HG03520 (cell line): ENCODE measurements at regions not wholly inside any gene's neighbourhood (a gene's known extent, or its start where the extent isn't known, plus 50 kb on each side); places are given as distances from the start of the nearest gene placed in this dataset.
"Not testable (repeated sequence)": the region's sequence is repeated elsewhere in the genome, so short reads cannot be mapped to it uniquely, and the experiment has no call there.

Experiments used
- ATAC-seq: cut with Tn5 transposase; IDR thresholded peaks from one replicate; pipeline ENCODE4 v1.9.1; 2021; ENCODE audit warnings: mild to moderate bottlenecking, moderate library complexity; ENCODE audit not compliant: unreplicated experiment

DNA sequence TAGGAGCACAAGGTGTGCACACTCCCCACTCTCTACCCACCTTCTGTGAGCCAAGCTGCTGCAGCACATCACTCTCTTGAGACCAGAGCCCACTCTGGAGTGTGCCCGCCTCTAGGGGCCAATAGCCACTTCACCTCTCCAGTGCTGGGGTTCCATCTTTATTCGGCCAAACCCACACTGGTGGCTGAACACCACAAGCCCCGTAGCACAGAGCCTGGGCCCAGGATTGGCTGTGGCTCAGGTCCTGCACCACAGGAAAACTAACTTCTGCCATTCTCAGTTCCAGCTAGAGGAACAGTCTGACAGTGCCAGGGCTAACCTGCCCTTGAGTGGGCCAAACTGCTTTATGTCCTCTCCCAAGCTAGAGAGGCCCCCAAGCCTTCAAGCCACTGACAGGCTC lies 111.0 kb upstream of the TOX3 start:
- ATAC-seq = no peak

- not testable (repeated sequence) for ATAC-seq
Measured at GRCh38 chr16:52655916-52656315, 109.0 kb upstream of the TOX3 start.

GRCh38 chr16:52655156-52655555 lies 108.2 kb upstream of the TOX3 start:
- not testable (repeated sequence) for ATAC-seq

- ATAC-seq = no peak
Measured at GRCh38 chr16:52652033-52652432, 105.1 kb upstream of the TOX3 start.

DNA sequence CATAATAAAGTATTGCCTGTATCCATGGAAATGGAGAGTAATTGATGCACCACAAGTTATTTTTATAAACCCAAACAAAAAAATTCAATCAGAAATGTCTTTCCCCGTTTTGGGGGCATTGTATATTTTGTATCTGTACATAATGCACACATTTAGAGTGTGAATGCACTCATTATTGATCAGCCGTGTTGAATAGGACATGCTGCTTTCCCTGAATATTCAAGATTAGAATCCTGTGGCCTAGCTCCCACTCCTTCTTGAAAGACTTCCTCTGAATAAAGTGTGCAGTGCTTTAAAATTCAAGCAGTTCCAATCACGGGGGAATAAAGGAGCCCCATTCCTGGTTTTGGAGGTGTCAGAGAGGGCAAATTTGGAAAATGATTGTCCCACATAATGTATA lies 103.8 kb upstream of the TOX3 start:
- ATAC-seq = no peak

GRCh38 chr16:52650318-52650717 lies 103.4 kb upstream of the TOX3 start:
- no peak for ATAC-seq

GRCh38 chr16:52649870-52650269 lies 102.9 kb upstream of the TOX3 start:
- ATAC-seq = no peak

GRCh38 chr16:52647588-52647987 lies 100.6 kb upstream of the TOX3 start:
- no peak for ATAC-seq

DNA sequence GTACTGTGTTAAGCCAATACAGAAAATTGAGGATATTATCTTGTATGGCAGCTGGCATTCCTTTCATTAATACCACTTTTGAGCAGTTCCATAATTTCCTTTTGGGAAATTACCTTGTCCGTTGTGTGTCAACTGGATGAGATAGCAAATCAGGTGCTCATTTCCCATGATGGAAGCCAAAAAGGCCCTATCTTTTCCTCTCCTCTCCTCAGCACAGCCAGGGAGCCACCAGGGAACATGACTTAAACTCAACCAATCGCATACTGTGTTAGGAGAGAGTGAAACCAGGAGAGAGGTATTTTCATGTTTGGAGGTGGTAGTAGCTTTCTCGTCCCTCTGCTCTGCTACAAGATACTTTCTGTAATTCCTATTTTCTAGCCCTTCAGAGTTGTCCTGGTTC lies 96.1 kb upstream of the TOX3 start:
- ATAC-seq = no peak

- ATAC-seq = no peak
Measured at GRCh38 chr16:52634528-52634927, 87.6 kb upstream of the TOX3 start.

GRCh38 chr16:52634104-52634503 lies 87.2 kb upstream of the TOX3 start:
- ATAC-seq = no peak

- ATAC-seq = no peak
Measured at GRCh38 chr16:52633230-52633629, 86.3 kb upstream of the TOX3 start.

GRCh38 chr16:52631711-52632110 lies 84.8 kb upstream of the TOX3 start:
- ATAC-seq = no peak

- no peak for ATAC-seq
Measured at GRCh38 chr16:52630711-52631110, 83.8 kb upstream of the TOX3 start.

DNA sequence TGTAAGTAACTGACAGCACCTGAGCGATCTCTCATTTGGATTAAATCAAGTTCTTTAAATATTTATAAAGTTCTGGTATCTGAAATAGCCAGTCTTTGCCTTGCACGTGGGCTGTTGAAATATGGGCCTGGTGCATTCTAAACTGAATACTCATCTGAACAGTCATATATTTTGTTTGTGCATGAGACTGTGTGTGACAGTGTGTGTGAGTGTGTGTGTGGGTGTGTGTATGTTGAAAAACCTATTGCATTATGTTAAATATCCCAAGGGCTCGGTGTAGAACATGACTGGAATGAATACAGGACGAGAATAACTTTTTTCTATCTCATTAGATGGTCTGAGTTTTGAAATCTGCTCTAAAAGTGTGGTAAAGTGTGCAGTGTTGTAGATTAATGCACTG lies 82.4 kb upstream of the TOX3 start:
- no peak for ATAC-seq

DNA sequence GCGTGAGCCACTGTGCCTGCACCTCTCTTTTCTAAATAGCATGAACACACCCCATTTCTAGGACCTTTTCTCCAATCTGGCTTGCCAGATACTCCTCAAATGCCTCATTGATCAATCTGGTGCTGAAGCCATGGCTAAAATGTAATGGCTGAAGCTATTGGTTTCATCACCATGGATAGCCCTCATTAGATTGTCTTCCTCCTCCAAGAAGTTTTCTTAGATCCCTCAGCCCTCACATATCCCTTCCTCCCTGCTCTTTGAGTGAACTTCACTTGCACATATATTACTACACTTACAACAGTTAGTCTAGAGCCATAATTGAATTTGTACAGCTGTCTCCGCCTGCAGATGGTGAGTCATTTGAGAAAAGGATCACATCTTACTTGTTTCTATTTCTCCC lies 77.9 kb upstream of the TOX3 start:
- no peak for ATAC-seq

- no peak for ATAC-seq
Measured at GRCh38 chr16:52621651-52622050, 74.7 kb upstream of the TOX3 start.

- no peak for ATAC-seq
Measured at GRCh38 chr16:52618753-52619497, 72.0 kb upstream of the TOX3 start.

DNA sequence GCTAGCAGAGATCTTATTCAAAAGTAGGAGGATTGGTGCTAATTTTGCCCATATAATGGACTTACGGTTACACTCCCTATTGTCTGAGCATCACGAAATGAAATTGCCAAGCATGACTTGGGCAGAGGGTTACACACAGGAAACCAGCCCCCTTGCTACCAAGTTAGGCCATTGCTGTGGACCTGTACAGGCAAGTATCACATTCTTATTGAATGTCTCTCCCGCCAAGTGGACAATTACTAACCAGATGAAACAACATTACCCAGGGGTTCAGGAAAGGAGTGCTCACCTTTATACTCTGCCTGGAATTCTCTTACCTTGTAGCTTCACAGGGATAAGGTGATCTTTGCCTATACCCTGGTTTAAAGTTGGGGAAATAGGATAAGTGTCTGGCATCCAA lies 70.6 kb upstream of the TOX3 start:
- no peak for ATAC-seq

- no peak for ATAC-seq
Measured at GRCh38 chr16:52613508-52613907, 66.6 kb upstream of the TOX3 start.

DNA sequence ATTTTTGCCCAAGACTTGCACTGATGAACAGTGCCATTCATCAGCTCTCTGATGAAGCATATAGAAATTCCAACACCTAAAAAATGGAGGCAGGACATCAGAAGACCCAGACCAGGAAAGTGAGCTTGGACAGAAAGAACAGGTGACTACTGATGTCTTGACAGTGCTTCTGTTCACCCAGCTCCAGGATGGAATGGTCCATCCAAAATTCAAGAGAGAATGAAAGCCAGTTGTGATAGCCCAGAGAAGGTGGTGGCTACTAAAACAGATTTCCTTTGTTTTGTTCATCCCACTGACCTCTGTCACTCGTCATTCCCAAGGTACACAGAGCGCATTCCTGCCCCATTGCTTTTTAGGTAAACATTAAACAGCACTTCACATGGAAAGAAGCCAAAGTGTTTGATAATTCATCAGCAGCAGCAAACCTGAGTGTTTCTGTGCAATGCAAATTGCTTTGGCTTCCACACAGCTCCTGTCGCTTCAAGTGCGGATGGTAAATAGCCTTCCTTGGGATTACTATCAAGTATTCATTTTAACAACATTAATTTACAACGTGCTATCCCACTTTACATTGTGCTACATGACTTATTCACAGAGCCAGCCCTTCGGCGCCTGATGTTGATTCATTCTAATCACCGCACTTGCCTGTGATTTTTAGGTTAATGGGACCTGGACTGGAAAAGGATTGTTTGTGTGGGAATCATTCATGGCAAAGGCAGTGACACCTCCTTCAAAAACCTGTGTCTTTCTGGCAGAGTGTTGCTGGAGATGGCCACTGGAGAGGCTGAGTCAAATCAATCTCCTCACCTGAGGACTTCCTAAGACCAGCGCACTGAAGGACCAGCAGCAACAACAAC lies 65.1 kb upstream of the TOX3 start:
- ATAC-seq = no peak

DNA sequence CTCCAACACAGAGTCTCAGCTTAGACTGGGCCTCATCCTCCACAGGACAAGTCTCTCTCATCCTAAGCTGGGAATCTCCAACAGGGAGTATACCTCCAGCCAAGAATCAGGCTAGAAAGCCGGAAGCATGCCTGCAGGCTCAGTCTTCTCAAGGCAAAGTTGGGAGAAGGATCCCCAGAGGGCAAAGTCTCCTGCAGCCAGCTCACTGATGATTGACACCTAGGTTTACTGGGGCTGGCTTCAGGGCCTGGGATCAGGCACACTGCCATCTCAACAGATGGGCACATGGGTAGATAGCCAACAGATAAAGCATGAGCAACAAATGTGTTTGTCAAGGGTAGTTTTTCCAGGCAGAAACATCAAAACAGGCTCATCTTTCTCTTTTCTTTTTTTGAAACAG lies 56.1 kb upstream of the TOX3 start:
- ATAC-seq = no peak
